Thyroid gland (tissue), 4 donors: ENCODE measurements at regions not wholly inside any gene's neighbourhood (a gene's known extent, or its start where the extent isn't known, plus 50 kb on each side); places are given as distances from the start of the nearest gene placed in this dataset.
"Not testable (repeated sequence)": the region's sequence is repeated elsewhere in the genome, so short reads cannot be mapped to it uniquely, and the experiment has no call there.

Experiments
- DNase-seq, 2 donors: peaks; one replicate each; pipeline ENCODE4 v3.0.0-alpha.2; 2019
- H3K27ac ChIP-seq, 3 donors: fragments of 200-600 bp; sonication (generic); 1 replicate in 2 of 3; 2 replicates in 1 of 3; pipeline ENCODE4 v1.5.1; 2016 to 2019; ENCODE audit warnings: mild to moderate bottlenecking in 1 of 3, moderate library complexity in 1 of 3
- H3K27me3 ChIP-seq: fragments of 200-600 bp; sonication (generic); one replicate; pipeline ENCODE4 v1.5.1; 2019
- H3K36me3 ChIP-seq, 2 donors: fragments of 200-600 bp; sonication (generic); one replicate each; pipeline ENCODE4 v1.5.1; 2016 to 2019
- H3K4me1 ChIP-seq, 2 donors: fragments of 200-600 bp; sonication (generic); one replicate each; pipeline ENCODE4 v1.5.1; 2017 to 2019
- H3K4me3 ChIP-seq, 3 donors: fragments of 200-600 bp; sonication (generic); replicated peaks in 1 of 3; 1 replicate in 2 of 3; 2 replicates in 1 of 3; pipeline ENCODE4 v1.5.1; 2016; ENCODE audit warnings: mild to moderate bottlenecking in 1 of 3
- H3K9me3 ChIP-seq: fragments of 200-600 bp; sonication (generic); one replicate; pipeline ENCODE4 v1.5.1; 2017
- POLR2A ChIP-seq, 2 donors: fragments of 450-650 bp; IDR thresholded peaks; one replicate each; pipeline ENCODE4 v1.6.1; 2017; ENCODE audit warnings: antibody characterized with exemption in 2 of 2, mild to moderate bottlenecking in 2 of 2, moderate library complexity in 1 of 2
- WGBS, 2 donors: methylation state at CpG; one replicate each; pipeline ENCODE4 v1.1.5; 2017; 5-methylcytosine and 5-hydroxymethylcytosine counted together
- intact Hi-C: fragments of 100-400 bp; cut with DNase I; formaldehyde crosslinking; loops from one replicate; pipeline ENCODE4 v1.15.1; 2023
- TF ChIP-seq, protein P1 (sequence below), 6 experiments: fragments of 200-600 bp in 3 of 6; fragments of 450-650 bp in 3 of 6; sonication (generic) in 3 of 6; IDR thresholded peaks; one replicate each; pipeline ENCODE4 v1.5.1; 2016 to 2019; ENCODE audit warnings: antibody characterized with exemption in 6 of 6, mild to moderate bottlenecking in 2 of 6, inconsistent platforms in 1 of 6, moderate library complexity in 1 of 6

DNA sequence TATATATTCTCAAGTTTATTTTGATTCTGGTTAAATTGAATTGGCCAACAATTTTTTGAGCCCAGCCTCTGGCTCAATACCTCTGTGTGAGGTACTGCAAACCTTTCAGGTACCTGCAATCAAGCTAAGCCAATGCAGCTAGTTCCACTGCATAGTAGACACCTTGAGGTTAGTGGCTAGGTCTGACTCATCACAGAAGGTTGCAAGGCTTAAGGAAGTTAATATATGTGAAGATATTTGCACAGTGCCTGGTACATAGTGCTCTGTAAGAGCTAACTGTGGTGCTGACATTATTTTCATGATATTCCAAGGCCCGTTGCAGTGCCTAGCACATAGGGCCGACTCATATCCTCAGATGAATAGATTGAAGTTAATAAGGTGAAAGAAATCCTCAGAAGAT, 330.5 kb upstream of the KAZN start:
- no peak overlapping the region for H3K27ac ChIP-seq
- no peaks in the 10 kb centered on the region for H3K9me3 ChIP-seq
- no peak overlapping the region for H3K4me3 ChIP-seq
- no peaks in the 10 kb centered on the region for H3K4me1 ChIP-seq
- DNase-seq: no peak
- intact Hi-C loops: no loop called here
- H3K27me3 ChIP-seq: no peaks in the 10 kb centered on the region
- H3K36me3 ChIP-seq: no peaks in the 10 kb centered on the region
- 87 to 93% methylated on average over 2 of the region's 2 CpGs for WGBS, 2 donors
- no peak for TF ChIP-seq POLR2A (IDR thresholded peaks at IDR 0.05)
- TF ChIP-seq, protein P1, sequence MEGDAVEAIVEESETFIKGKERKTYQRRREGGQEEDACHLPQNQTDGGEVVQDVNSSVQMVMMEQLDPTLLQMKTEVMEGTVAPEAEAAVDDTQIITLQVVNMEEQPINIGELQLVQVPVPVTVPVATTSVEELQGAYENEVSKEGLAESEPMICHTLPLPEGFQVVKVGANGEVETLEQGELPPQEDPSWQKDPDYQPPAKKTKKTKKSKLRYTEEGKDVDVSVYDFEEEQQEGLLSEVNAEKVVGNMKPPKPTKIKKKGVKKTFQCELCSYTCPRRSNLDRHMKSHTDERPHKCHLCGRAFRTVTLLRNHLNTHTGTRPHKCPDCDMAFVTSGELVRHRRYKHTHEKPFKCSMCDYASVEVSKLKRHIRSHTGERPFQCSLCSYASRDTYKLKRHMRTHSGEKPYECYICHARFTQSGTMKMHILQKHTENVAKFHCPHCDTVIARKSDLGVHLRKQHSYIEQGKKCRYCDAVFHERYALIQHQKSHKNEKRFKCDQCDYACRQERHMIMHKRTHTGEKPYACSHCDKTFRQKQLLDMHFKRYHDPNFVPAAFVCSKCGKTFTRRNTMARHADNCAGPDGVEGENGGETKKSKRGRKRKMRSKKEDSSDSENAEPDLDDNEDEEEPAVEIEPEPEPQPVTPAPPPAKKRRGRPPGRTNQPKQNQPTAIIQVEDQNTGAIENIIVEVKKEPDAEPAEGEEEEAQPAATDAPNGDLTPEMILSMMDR (IDR thresholded peaks at IDR 0.05): no peak

DNA sequence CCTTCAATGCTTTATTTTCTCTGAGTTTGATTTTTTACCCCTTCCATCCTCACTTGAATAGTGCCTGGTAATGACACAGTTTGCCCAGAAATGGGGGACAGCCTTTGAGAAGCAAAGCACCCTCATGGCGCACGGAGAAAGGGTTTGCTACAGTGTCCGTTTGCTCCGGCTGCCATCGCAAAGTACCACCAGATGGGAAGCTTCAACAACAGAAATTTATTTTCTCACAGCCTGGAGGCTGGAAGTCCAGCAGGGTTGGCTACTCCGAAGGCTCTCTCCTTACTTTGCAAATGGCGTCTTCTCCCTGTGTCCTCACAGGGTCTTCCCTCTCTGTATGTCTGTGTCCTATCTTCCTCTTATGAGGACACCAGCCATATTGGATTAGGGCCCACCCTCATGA, 327.7 kb upstream of the KAZN start:
- Histone ChIP-seq H3K9me3 (no peaks in the 10 kb centered on the region), H3K27me3 (no peaks in the 10 kb centered on the region), H3K36me3 (no peaks in the 10 kb centered on the region), H3K4me3 (no peak overlapping the region), H3K27ac (no peak overlapping the region), H3K4me1 (no peaks in the 10 kb centered on the region)
- 95 to 98% methylated on average over 7 of the region's 7 CpGs for WGBS, 2 donors
- TF ChIP-seq, protein P1 (IDR thresholded peaks at IDR 0.05): no peak
- no peak for TF ChIP-seq POLR2A (IDR thresholded peaks at IDR 0.05)
- no peak for DNase-seq
- intact Hi-C loops: no loop called here

DNA sequence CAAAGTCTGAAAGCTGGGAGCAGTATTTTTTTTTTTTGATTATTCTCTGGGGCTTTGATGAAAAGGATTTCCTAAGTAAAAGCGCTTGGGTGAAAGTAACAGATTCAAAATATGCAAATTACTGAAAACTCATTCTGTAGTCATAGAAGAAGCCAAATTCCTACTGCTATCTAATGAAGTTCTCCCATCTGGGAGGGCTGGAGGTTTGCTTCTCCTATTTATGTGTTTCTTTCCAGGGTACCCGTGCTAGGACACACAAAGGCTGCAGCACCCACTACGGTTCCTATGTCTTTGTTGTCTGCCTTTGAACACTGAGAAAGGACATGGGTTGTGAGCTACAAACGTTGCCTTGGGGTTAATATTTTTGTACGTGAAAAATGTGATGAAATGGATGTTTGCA, 324.7 kb upstream of the KAZN start:
- TF ChIP-seq, protein P1 (IDR thresholded peaks at IDR 0.05): no peak
- TF ChIP-seq POLR2A (IDR thresholded peaks at IDR 0.05): no peak
- no peak overlapping the region for H3K27ac ChIP-seq
- no peaks in the 10 kb centered on the region for H3K9me3 ChIP-seq
- H3K36me3 ChIP-seq: no peaks in the 10 kb centered on the region
- H3K4me1 ChIP-seq: no peaks in the 10 kb centered on the region
- no peaks in the 10 kb centered on the region for H3K27me3 ChIP-seq
- no peak overlapping the region for H3K4me3 ChIP-seq
- DNase-seq: no peak
- intact Hi-C loops: no loop called here
- 93 to 94% methylated on average over 5 of the region's 5 CpGs for WGBS, 2 donors

DNA sequence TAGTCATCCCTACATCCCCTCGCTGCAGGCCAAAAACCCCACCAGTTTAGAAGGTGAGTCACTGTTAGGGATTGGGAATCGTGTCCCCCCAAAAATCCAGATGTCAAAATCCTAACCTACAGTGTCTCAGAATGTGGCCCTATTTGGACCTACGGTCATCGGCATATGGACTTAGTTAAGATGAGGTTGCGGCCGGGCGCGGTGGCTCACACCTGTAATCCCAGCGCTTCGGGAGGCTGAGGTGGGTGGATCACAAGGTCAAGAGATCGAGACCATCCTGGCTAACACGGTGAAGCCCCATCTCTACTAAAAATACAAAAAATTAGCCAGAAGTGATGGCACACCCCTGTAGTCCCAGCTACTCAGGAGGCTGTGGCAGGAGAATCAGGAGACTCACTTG, 318.6 kb upstream of the KAZN start:
- DNase-seq, H3K9me3 ChIP-seq, H3K27ac ChIP-seq, H3K4me3 ChIP-seq, H3K27me3 ChIP-seq, H3K36me3 ChIP-seq, intact Hi-C loops: not testable (repeated sequence)
- peaks cover 12 to 14% of the 10 kb centered on the region in 2 donors for H3K4me1 ChIP-seq
- WGBS, 2 donors: 94 to 98% methylated on average over 12 of the region's 12 CpGs

DNA sequence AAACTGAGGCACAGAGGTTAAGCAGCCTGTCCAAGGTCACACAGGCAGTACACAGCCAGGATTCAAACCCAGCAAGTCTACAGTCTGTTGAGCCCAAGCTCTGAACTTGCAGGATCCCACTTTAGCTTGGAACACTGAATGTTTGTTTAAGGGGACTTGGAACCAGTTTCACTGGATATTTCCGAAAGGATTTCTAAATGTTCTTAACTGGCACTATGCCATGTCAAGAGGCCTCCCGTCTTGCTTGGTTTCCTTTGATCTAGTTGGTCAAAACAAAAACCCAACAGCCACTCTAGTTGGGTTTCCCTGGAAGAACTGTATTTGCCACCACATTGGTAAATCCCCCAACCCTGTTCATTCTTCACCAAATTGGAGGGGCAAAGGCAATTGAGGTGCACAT, 317.6 kb upstream of the KAZN start:
- no peak overlapping the region for H3K4me3 ChIP-seq
- peak overlapping the region; percentile 9 to 73 (median 53) for H3K27ac ChIP-seq
- peaks cover 12 to 14% of the 10 kb centered on the region in 2 donors for H3K4me1 ChIP-seq
- no peaks in the 10 kb centered on the region for H3K9me3 ChIP-seq
- WGBS, 2 donors: 19 to 27% methylated on average over 2 of the region's 2 CpGs
- no peak for TF ChIP-seq POLR2A (IDR thresholded peaks at IDR 0.05)
- TF ChIP-seq, protein P1 (IDR thresholded peaks at IDR 0.05): no peak
- peak; percentile 34 to 47 for DNase-seq
- H3K27me3 ChIP-seq: no peaks in the 10 kb centered on the region
- intact Hi-C loops: no loop called here
- no peaks in the 10 kb centered on the region for H3K36me3 ChIP-seq

DNA sequence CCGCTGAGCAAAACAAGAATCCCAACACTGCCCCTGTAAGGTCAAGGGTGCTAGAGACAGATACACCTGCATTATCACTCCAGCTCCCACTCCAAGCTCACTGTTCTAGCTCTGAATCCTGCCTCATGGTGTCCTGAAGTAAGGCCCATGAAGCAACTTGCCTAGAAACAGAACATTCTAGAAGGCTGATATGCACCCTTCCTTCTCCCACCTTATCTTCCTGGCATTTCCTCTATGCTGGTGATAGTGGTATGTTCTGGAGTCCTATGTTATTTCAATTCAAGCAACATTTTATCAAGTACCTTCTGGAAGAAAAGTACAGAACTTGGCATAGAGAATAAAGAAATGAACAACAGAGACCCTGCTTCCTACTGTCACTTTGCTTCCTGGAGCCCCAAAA, 317.1 kb upstream of the KAZN start:
- DNase-seq: peak; percentile 13 to 17
- WGBS, 2 donors: 30 to 44% methylated on average over 1 of the region's 1 CpG
- Histone ChIP-seq H3K9me3 (no peaks in the 10 kb centered on the region), H3K4me1 (peaks cover 12 to 14% of the 10 kb centered on the region in 2 donors), H3K27me3 (no peaks in the 10 kb centered on the region), H3K27ac (peak overlapping the region; percentile 9 to 73 (median 53)), H3K36me3 (no peaks in the 10 kb centered on the region), H3K4me3 (no peak overlapping the region)
- TF ChIP-seq POLR2A (IDR thresholded peaks at IDR 0.05): no peak
- TF ChIP-seq, protein P1 (IDR thresholded peaks at IDR 0.05): no peak
- intact Hi-C loops: no loop called here
